ENCODE measurements at regions not wholly inside any gene's neighbourhood (a gene's known extent, or its start where the extent isn't known, plus 50 kb on each side); places are given as distances from the start of the nearest gene placed in this dataset.
"Not testable (repeated sequence)": the region's sequence is repeated elsewhere in the genome, so short reads cannot be mapped to it uniquely, and the experiment has no call there.

DNA sequence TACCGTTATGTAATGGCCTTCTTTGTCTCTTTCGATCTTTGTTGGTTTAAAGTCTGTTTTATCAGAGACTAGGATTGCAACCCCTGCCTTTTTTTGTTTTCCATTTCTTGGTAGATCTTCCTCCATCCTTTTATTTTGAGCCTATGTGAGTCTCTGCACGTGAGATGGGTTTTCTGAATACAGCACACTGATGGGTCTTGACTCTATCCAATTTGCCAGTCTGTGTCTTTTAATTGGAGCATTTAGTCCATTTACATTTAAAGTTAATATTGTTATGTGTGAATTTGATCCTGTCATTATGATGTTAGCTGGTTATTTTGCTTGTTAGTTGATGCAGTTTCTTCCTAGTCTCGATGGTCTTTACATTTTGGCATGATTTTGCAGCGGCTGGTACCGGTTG, 69.9 kb downstream of the ADCYAP1 start:
- TF ChIP-seq, protein P1, sequence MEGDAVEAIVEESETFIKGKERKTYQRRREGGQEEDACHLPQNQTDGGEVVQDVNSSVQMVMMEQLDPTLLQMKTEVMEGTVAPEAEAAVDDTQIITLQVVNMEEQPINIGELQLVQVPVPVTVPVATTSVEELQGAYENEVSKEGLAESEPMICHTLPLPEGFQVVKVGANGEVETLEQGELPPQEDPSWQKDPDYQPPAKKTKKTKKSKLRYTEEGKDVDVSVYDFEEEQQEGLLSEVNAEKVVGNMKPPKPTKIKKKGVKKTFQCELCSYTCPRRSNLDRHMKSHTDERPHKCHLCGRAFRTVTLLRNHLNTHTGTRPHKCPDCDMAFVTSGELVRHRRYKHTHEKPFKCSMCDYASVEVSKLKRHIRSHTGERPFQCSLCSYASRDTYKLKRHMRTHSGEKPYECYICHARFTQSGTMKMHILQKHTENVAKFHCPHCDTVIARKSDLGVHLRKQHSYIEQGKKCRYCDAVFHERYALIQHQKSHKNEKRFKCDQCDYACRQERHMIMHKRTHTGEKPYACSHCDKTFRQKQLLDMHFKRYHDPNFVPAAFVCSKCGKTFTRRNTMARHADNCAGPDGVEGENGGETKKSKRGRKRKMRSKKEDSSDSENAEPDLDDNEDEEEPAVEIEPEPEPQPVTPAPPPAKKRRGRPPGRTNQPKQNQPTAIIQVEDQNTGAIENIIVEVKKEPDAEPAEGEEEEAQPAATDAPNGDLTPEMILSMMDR (IDR thresholded peaks at IDR 0.05 in 2 of 3, conservative IDR thresholded peaks at IDR 0.05 in 1 of 3; ENCODE audit: borderline replicate concordance in 1 of 3, insufficient read depth in 1 of 3, low read depth in 2 of 3, low read length in 2 of 3), result not testable (repeated sequence)
- TF ChIP-seq, protein P2, sequence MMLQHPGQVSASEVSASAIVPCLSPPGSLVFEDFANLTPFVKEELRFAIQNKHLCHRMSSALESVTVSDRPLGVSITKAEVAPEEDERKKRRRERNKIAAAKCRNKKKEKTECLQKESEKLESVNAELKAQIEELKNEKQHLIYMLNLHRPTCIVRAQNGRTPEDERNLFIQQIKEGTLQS (IDR thresholded peaks at IDR 0.05), result not testable (repeated sequence)
- not testable (repeated sequence) for TF ChIP-seq EZH2phosphoT487 (IDR thresholded peaks at IDR 0.05; ENCODE audit: borderline replicate concordance); POLR2A (IDR thresholded peaks at IDR 0.05; ENCODE audit: borderline replicate concordance, extremely low read depth, insufficient read depth, insufficient read length); YY1 (IDR thresholded peaks at IDR 0.05; ENCODE audit: extremely low read depth, insufficient replicate concordance, low read depth, low read length); POLR2AphosphoS5 (IDR thresholded peaks at IDR 0.05; ENCODE audit: low read depth, low read length)
- TF ChIP-seq, protein P3, sequence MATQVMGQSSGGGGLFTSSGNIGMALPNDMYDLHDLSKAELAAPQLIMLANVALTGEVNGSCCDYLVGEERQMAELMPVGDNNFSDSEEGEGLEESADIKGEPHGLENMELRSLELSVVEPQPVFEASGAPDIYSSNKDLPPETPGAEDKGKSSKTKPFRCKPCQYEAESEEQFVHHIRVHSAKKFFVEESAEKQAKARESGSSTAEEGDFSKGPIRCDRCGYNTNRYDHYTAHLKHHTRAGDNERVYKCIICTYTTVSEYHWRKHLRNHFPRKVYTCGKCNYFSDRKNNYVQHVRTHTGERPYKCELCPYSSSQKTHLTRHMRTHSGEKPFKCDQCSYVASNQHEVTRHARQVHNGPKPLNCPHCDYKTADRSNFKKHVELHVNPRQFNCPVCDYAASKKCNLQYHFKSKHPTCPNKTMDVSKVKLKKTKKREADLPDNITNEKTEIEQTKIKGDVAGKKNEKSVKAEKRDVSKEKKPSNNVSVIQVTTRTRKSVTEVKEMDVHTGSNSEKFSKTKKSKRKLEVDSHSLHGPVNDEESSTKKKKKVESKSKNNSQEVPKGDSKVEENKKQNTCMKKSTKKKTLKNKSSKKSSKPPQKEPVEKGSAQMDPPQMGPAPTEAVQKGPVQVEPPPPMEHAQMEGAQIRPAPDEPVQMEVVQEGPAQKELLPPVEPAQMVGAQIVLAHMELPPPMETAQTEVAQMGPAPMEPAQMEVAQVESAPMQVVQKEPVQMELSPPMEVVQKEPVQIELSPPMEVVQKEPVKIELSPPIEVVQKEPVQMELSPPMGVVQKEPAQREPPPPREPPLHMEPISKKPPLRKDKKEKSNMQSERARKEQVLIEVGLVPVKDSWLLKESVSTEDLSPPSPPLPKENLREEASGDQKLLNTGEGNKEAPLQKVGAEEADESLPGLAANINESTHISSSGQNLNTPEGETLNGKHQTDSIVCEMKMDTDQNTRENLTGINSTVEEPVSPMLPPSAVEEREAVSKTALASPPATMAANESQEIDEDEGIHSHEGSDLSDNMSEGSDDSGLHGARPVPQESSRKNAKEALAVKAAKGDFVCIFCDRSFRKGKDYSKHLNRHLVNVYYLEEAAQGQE (IDR thresholded peaks at IDR 0.05; ENCODE audit: low read depth), result not testable (repeated sequence)
